Activated T-helper 2 cell treated with anti-CD3 and anti-CD28 coated beads, Interferon-gamma antibody, Interleukin-2, Interleukin-4, amounts not matched to agents 10 μg/mL and 5 μg/mL and 100 μg/mL, durations not matched to agents 14 hours and 24 hours and 36 hours (primary cell): ENCODE measurements at regions not wholly inside any gene's neighbourhood (a gene's known extent, or its start where the extent isn't known, plus 50 kb on each side); places are given as distances from the start of the nearest gene placed in this dataset.

Experiments used
- DNase-seq: peaks from one replicate; pipeline ENCODE4 v3.0.0; 2021; ENCODE audit warnings: low spot score
- H3K27ac Mint-ChIP-seq: one replicate; pipeline ENCODE4 v1.8.0; 2021; ENCODE audit warnings: mixed read lengths
- H3K27me3 Mint-ChIP-seq: one replicate; pipeline ENCODE4 v1.8.0; 2021; ENCODE audit warnings: low read depth, mixed read lengths
- H3K36me3 Mint-ChIP-seq: one replicate; pipeline ENCODE4 v1.8.0; 2021; ENCODE audit warnings: low read depth, mixed read lengths
- H3K4me1 Mint-ChIP-seq: one replicate; pipeline ENCODE4 v1.8.0; 2021; ENCODE audit warnings: low read depth, mixed read lengths
- H3K4me3 Mint-ChIP-seq: one replicate; pipeline ENCODE4 v1.8.0; 2021; ENCODE audit warnings: low read depth, mild to moderate bottlenecking, moderate library complexity, mixed read lengths
- H3K9me3 Mint-ChIP-seq: one replicate; pipeline ENCODE4 v1.8.0; 2021; ENCODE audit warnings: mixed read lengths
- intact Hi-C: fragments of 100-400 bp; cut with micrococcal nuclease; formaldehyde crosslinking; loops from one replicate; pipeline ENCODE4 v1.15.1; 2023

DNA sequence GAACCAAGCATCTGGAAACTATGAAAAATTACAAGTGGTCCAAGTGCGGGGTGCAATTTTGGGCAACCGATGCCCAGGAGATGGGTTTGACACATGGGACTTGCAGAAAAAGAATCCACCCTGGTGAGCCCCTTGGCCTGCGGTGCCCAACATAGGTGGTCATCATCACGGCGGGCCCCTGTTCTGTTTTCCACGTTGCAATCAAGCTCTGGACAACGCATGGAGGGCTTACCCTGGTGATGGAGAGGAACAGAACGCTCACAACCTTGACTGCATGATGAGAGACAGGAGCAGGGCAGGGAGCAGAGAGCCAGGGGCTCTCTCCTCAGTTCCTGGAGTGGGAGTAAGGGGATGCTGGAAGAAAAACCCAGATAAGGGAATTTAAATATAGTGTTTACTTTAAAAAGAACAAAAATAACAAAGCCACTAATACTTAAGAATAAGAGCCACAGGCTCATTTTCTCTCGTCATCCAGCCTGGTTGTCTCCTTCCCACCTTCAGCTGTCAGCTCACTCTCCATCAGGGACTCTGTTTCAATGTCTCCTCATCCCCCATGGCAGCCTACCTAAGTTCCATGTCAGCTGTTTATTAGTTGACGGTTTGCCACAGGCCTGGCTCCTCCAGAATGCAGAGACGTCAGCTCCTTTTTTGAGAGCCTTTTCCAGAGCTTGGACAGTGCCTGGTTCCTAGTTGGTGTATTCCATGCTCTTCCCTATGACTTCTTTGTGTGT is 172.1 kb downstream of the GADD45G start:
- H3K9me3 Mint-ChIP-seq, result no peaks in the 10 kb centered on the region
- intact Hi-C loops, result no loop called here
- peaks cover 8% of the 10 kb centered on the region for H3K4me1 Mint-ChIP-seq
- no peaks in the 10 kb centered on the region for H3K36me3 Mint-ChIP-seq
- no peak overlapping the region for H3K27ac Mint-ChIP-seq
- DNase-seq, result no peak
- H3K4me3 Mint-ChIP-seq, result no peak overlapping the region
- H3K27me3 Mint-ChIP-seq, result peaks cover 18% of the 10 kb centered on the region

- DNase-seq, result no peak
- Mint-ChIP-seq H3K27me3 (peaks cover 18% of the 10 kb centered on the region), H3K4me3 (no peak overlapping the region), H3K9me3 (no peaks in the 10 kb centered on the region), H3K4me1 (peaks cover 14% of the 10 kb centered on the region), H3K36me3 (no peaks in the 10 kb centered on the region), H3K27ac (no peak overlapping the region)
- intact Hi-C loops, result no loop called here
These were observed 172.7 kb downstream of the GADD45G start for GRCh38 chr9:89777544-89777943.

- DNase-seq, result no peak
- Mint-ChIP-seq H3K36me3 (no peaks in the 10 kb centered on the region), H3K27ac (no peak overlapping the region), H3K4me3 (no peak overlapping the region), H3K27me3 (peaks cover 18% of the 10 kb centered on the region), H3K4me1 (peaks cover 11% of the 10 kb centered on the region), H3K9me3 (no peaks in the 10 kb centered on the region)
- intact Hi-C loops, result no loop called here
These were observed 173.6 kb downstream of the GADD45G start for GRCh38 chr9:89778100-89779090.

DNA sequence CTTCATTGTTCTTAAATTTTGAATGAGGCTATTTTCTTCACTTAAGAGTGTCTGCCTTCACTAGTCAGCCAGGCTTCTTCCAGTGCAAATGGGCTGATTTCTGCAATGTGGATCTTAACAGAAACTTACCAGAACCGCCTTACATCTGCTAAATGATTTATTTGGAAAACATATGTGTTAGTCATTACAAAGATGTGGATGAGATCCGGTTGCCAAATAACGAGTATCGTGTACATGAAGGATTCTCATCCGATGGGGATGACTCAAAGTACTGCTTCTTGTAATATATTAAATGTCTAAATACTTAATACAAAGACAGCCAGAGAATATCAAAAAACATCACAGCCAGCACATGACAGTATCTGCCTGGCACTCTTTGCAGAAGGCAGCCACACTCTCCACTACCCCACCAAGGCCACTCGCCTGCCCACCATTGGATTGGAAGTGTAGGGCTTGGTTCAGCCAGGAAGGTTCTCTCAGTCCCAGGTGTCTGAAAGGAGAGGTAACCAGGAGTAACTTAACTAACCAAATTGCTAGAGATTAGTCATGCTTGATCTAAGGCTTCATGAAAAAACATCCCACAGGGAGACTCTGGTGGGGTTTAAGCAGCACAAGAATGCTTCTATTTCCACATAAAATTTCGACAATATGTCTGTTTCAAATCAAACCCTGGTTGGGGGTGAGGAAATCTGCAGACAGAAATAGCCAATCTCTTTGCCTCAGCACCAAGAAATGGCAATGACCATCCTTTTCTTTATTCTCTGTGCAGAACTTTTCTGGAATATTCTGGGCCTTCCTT is 174.8 kb downstream of the GADD45G start:
- intact Hi-C loops, result loop anchor here (10.0 kb wide), 1 partner anchor 65 kb away; no protein-coding TSS in a partner anchor
- H3K27ac Mint-ChIP-seq, result no peak overlapping the region
- H3K9me3 Mint-ChIP-seq, result no peaks in the 10 kb centered on the region
- H3K4me3 Mint-ChIP-seq, result no peak overlapping the region
- no peak for DNase-seq
- H3K27me3 Mint-ChIP-seq, result peaks cover 21% of the 10 kb centered on the region
- H3K36me3 Mint-ChIP-seq, result no peaks in the 10 kb centered on the region
- peaks cover 11% of the 10 kb centered on the region for H3K4me1 Mint-ChIP-seq

GRCh38 chr9:89780959-89781358 is 176.1 kb downstream of the GADD45G start:
- Mint-ChIP-seq H3K36me3 (no peaks in the 10 kb centered on the region), H3K4me3 (no peak overlapping the region), H3K4me1 (peaks cover 11% of the 10 kb centered on the region), H3K27me3 (peaks cover 25% of the 10 kb centered on the region), H3K9me3 (no peaks in the 10 kb centered on the region), H3K27ac (no peak overlapping the region)
- intact Hi-C loops, result loop anchor here (10.0 kb wide), 1 partner anchor 64 kb away; no protein-coding TSS in a partner anchor
- no peak for DNase-seq

- intact Hi-C loops, result loop anchor here (10.0 kb wide), 1 partner anchor 63 kb away; no protein-coding TSS in a partner anchor
- H3K36me3 Mint-ChIP-seq, result no peaks in the 10 kb centered on the region
- H3K27me3 Mint-ChIP-seq, result peaks cover 34% of the 10 kb centered on the region
- no peak for DNase-seq
- H3K9me3 Mint-ChIP-seq, result no peaks in the 10 kb centered on the region
- peaks cover 11% of the 10 kb centered on the region for H3K4me1 Mint-ChIP-seq
- no peak overlapping the region for H3K27ac Mint-ChIP-seq
- no peak overlapping the region for H3K4me3 Mint-ChIP-seq
These were observed 177.2 kb downstream of the GADD45G start for GRCh38 chr9:89781838-89782540.

- peaks cover 32% of the 10 kb centered on the region for H3K27me3 Mint-ChIP-seq
- intact Hi-C loops, result loop anchor here (10.0 kb wide), 1 partner anchor 58 kb away; no protein-coding TSS in a partner anchor
- no peaks in the 10 kb centered on the region for H3K9me3 Mint-ChIP-seq
- no peak overlapping the region for H3K27ac Mint-ChIP-seq
- no peak for DNase-seq
- no peaks in the 10 kb centered on the region for H3K36me3 Mint-ChIP-seq
- H3K4me3 Mint-ChIP-seq, result no peak overlapping the region
- H3K4me1 Mint-ChIP-seq, result peaks cover 9% of the 10 kb centered on the region
These were observed 181.8 kb downstream of the GADD45G start for GRCh38 chr9:89786655-89787054.

DNA sequence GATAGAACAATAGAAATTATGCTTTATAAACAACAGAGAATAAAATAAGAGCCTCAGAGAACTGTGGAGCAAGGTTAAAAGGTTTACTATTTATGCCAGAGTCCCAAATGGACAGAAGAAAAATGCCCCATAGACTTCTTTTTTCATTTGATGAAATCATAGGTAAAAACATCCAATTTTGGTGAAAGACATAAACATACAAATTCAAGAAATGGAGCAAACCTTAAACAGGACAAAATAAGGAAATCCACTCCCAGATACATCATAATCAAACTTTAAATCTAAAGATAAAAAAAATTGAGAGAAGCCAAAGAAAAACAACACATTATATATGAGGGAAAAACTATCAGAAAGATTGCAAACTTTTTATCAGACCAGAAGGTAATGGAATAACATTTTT is 182.8 kb downstream of the GADD45G start:
- no peaks in the 10 kb centered on the region for H3K9me3 Mint-ChIP-seq
- DNase-seq, result no peak
- H3K27ac Mint-ChIP-seq, result no peak overlapping the region
- no peaks in the 10 kb centered on the region for H3K36me3 Mint-ChIP-seq
- no peak overlapping the region for H3K4me3 Mint-ChIP-seq
- H3K4me1 Mint-ChIP-seq, result no peaks in the 10 kb centered on the region
- intact Hi-C loops, result loop anchor here (10.0 kb wide), 1 partner anchor 57 kb away; no protein-coding TSS in a partner anchor
- H3K27me3 Mint-ChIP-seq, result peaks cover 32% of the 10 kb centered on the region

- Mint-ChIP-seq H3K36me3 (no peaks in the 10 kb centered on the region), H3K27ac (no peak overlapping the region), H3K4me3 (no peak overlapping the region), H3K4me1 (no peaks in the 10 kb centered on the region), H3K27me3 (peaks cover 32% of the 10 kb centered on the region), H3K9me3 (no peaks in the 10 kb centered on the region)
- intact Hi-C loops, result loop anchor here (10.0 kb wide), 1 partner anchor 56 kb away; no protein-coding TSS in a partner anchor
- DNase-seq, result no peak
These were observed 183.6 kb downstream of the GADD45G start for GRCh38 chr9:89788434-89788833.

DNA sequence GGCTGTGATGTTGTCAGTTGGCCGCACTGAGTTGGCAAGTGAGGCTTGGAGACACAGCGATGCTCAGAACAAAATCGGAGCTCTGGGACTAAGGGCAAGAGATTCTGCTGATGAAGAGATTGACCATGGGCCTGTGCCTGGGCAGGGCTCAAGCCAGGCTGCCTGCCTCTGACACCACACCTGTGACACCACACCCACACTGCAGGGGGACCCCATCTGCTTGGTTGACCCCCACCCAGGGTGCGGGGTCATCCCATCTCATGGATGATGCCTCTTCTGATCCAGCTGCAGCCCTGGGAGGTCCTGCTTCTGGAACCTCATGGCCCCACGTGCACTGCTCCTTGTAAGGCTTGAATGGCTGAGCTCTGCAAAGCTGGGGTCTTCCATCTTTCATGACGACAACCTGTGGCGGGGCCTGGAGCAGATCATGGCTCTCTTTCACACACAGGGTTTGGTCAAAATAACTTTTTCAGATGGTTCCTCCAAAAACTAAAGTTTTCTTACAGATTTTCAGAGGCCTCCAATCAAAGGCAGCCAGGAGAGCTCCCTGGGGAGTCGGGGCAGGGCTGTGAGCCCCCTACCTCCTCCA is 185.2 kb downstream of the GADD45G start:
- no peak overlapping the region for H3K27ac Mint-ChIP-seq
- peaks cover 29% of the 10 kb centered on the region for H3K27me3 Mint-ChIP-seq
- no peaks in the 10 kb centered on the region for H3K4me1 Mint-ChIP-seq
- no peaks in the 10 kb centered on the region for H3K9me3 Mint-ChIP-seq
- intact Hi-C loops, result loop anchor here (10.0 kb wide), 1 partner anchor 55 kb away; no protein-coding TSS in a partner anchor
- DNase-seq, result no peak
- H3K4me3 Mint-ChIP-seq, result no peak overlapping the region
- H3K36me3 Mint-ChIP-seq, result no peaks in the 10 kb centered on the region

- intact Hi-C loops, result no loop called here
- Mint-ChIP-seq H3K4me3 (no peak overlapping the region), H3K27me3 (peaks cover 25% of the 10 kb centered on the region), H3K4me1 (no peaks in the 10 kb centered on the region), H3K36me3 (no peaks in the 10 kb centered on the region), H3K9me3 (no peaks in the 10 kb centered on the region), H3K27ac (no peak overlapping the region)
- no peak for DNase-seq
These were observed 185.8 kb downstream of the GADD45G start for GRCh38 chr9:89790542-89791109.
